GM23338 (cell line): ENCODE measurements at regions not wholly inside any gene's neighbourhood (a gene's known extent, or its start where the extent isn't known, plus 50 kb on each side); places are given as distances from the start of the nearest gene placed in this dataset.

Experiments used
- ATAC-seq: fragments of 200-7000 bp; cut with Tn5 transposase; 3 replicates; pipeline ENCODE4 v1.9.1; 2020
- DNase-seq: peaks from one replicate; pipeline ENCODE4 v3.0.0-alpha.2; 2015; ENCODE audit warnings: low spot score
- H2AFZ ChIP-seq: fragments of 200-600 bp; sonication (generic); 2 replicates; pipeline ENCODE4 v1.8.0; 2016; ENCODE audit warnings: antibody characterized with exemption, mild to moderate bottlenecking, moderate library complexity
- H3F3A ChIP-seq: fragments of 200-600 bp; sonication (generic); replicated peaks from 2 replicates; pipeline ENCODE4 v1.8.0; 2017; ENCODE audit warnings: antibody characterized with exemption, mixed run types, low read depth
- H3K27ac ChIP-seq: fragments of 200-600 bp; sonication (generic); 2 replicates; pipeline ENCODE4 v1.6.1; 2016; ENCODE audit warnings: low read depth
- H3K27me3 ChIP-seq: fragments of 200-600 bp; sonication (generic); 2 replicates; pipeline ENCODE4 v1.8.0; 2016; ENCODE audit warnings: mild to moderate bottlenecking, mixed run types, moderate library complexity; ENCODE audit not compliant: insufficient read depth
- H3K36me3 ChIP-seq: fragments of 200-600 bp; sonication (generic); 2 replicates; pipeline ENCODE4 v1.8.0; 2016; ENCODE audit warnings: mild to moderate bottlenecking; ENCODE audit not compliant: insufficient read depth
- H3K4me1 ChIP-seq: fragments of 200-600 bp; sonication (generic); 2 replicates; pipeline ENCODE4 v1.8.0; 2016; ENCODE audit warnings: mild to moderate bottlenecking, moderate library complexity; ENCODE audit not compliant: insufficient read depth
- H3K4me2 ChIP-seq: fragments of 200-600 bp; sonication (generic); 2 replicates; pipeline ENCODE4 v1.7.1; 2017; ENCODE audit warnings: mixed run types
- H3K4me3 ChIP-seq: fragments of 200-600 bp; sonication (generic); 2 replicates; pipeline ENCODE4 v1.6.1; 2016; ENCODE audit warnings: mixed run types
- H3K79me2 ChIP-seq: fragments of 200-600 bp; sonication (generic); replicated peaks from 2 replicates; pipeline ENCODE4 v1.8.0; 2017; ENCODE audit warnings: mild to moderate bottlenecking; ENCODE audit not compliant: insufficient read depth
- H3K9me2 ChIP-seq: fragments of 200-600 bp; sonication (generic); 2 replicates; pipeline ENCODE4 v1.8.0; 2017; ENCODE audit not compliant: insufficient read depth
- H4K20me1 ChIP-seq: fragments of 200-600 bp; sonication (generic); replicated peaks from 2 replicates; pipeline ENCODE4 v1.8.0; 2017; ENCODE audit warnings: mild to moderate bottlenecking; ENCODE audit not compliant: insufficient read depth
- H3K27ac Mint-ChIP-seq: 2 replicates; pipeline ENCODE4 v1.8.0; 2020; ENCODE audit warnings: inconsistent platforms, mild to moderate bottlenecking, moderate library complexity, mixed read lengths
- H3K27me3 Mint-ChIP-seq: 3 replicates; pipeline ENCODE4 v1.8.0; 2022; ENCODE audit warnings: low read depth, mild to moderate bottlenecking, moderate library complexity, mixed read lengths, inconsistent platforms; ENCODE audit not compliant: insufficient read depth, poor library complexity
- H3K36me3 Mint-ChIP-seq: 3 replicates; pipeline ENCODE4 v1.8.0; 2021; ENCODE audit warnings: low read depth, mild to moderate bottlenecking, inconsistent platforms, moderate library complexity, mixed read lengths
- H3K4me1 Mint-ChIP-seq: 3 replicates; pipeline ENCODE4 v1.8.0; 2020; ENCODE audit warnings: mild to moderate bottlenecking, inconsistent platforms, mixed read lengths
- H3K4me3 Mint-ChIP-seq: 3 replicates; pipeline ENCODE4 v1.8.0; 2021; ENCODE audit warnings: moderate library complexity, mild to moderate bottlenecking, inconsistent platforms, mixed read lengths
- H3K9me3 Mint-ChIP-seq: 3 replicates; pipeline ENCODE4 v1.8.0; 2020; ENCODE audit warnings: moderate library complexity, mild to moderate bottlenecking, inconsistent platforms, mixed read lengths
- EZH2 ChIP-seq: fragments of 200-600 bp; sonication (generic); IDR thresholded peaks from one replicate; pipeline ENCODE4 v1.8.0; 2017; ENCODE audit warnings: antibody characterized with exemption, mild to moderate bottlenecking, low read depth; ENCODE audit not compliant: unreplicated experiment
- EZH2phosphoT487 ChIP-seq: fragments of 200-600 bp; sonication (generic); IDR thresholded peaks from one replicate; pipeline ENCODE4 v1.8.1; 2018; ENCODE audit warnings: antibody characterized with exemption; ENCODE audit not compliant: unreplicated experiment
- JUNB ChIP-seq: IDR thresholded peaks from one replicate; pipeline ENCODE4 v1.6.1; 2016; ENCODE audit warnings: antibody characterized with exemption; ENCODE audit not compliant: unreplicated experiment
- NANOG ChIP-seq: IDR thresholded peaks from 2 replicates; pipeline ENCODE4 v1.6.1; 2016; ENCODE audit warnings: antibody characterized with exemption, borderline replicate concordance
- ZNF114 ChIP-seq: fragments of 250-450 bp; sonication (Bioruptor Pico); IDR thresholded peaks from 2 replicates; pipeline ENCODE4 v1.5.0; 2020; ENCODE audit warnings: mild to moderate bottlenecking, moderate library complexity
- ZNF331 ChIP-seq: fragments of 250-450 bp; sonication (Bioruptor Pico); IDR thresholded peaks from 2 replicates; pipeline ENCODE4 v1.5.0; 2020; ENCODE audit warnings: low read depth, mild to moderate bottlenecking, moderate library complexity
- TF ChIP-seq, protein P1 (sequence below): IDR thresholded peaks from 2 replicates; pipeline ENCODE4 v1.6.1; 2016; ENCODE audit warnings: antibody characterized with exemption

DNA sequence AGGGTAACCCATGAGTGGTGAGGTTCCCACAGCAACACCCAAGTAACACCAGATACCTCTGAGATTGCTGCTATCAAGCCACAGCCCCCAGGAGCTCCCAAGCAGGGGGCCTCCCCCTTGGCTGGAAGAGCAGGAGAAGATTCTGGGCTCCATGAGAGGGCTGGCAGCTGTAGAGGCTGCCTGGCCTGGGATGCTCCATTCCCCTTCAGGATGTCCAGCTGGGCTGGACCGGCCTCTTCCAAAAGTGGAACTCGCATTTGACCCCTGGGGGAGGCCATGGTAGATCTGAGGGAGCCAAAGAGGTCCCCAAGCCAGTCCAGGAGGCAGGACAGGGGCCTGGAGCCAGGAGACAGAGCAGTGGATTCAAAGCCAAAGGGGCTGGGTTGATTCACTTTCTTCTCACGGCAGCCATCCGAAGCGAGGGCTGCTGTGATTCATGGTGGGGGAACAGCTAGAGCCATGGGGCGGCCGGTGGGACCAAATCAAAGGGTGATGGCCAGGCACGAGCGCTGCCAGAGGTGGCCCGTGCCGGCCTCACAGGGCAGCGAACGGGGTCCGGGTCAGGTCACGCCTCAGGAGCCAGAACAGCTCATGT lies 95.3 kb upstream of the ID2 start:
- TF ChIP-seq ZNF331 (CRISPR knock-in tag) (no peak), JUNB (no peak), ZNF114 (CRISPR knock-in tag) (no peak), NANOG (no peak)
- TF ChIP-seq, protein P1, sequence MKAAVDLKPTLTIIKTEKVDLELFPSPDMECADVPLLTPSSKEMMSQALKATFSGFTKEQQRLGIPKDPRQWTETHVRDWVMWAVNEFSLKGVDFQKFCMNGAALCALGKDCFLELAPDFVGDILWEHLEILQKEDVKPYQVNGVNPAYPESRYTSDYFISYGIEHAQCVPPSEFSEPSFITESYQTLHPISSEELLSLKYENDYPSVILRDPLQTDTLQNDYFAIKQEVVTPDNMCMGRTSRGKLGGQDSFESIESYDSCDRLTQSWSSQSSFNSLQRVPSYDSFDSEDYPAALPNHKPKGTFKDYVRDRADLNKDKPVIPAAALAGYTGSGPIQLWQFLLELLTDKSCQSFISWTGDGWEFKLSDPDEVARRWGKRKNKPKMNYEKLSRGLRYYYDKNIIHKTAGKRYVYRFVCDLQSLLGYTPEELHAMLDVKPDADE: no peak
- Mint-ChIP-seq H3K27me3 (peaks cover 11% of the 10 kb centered on the region), H3K36me3 (no peaks in the 10 kb centered on the region), H3K4me1 (peaks cover 21% of the 10 kb centered on the region), H3K4me3 (no peak overlapping the region), H3K9me3 (no peaks in the 10 kb centered on the region), H3K27ac (no peak overlapping the region)
- H3K4me1 ChIP-seq: peaks cover 13% of the 10 kb centered on the region
- H3K27me3 ChIP-seq: no peaks in the 10 kb centered on the region
- H3K27ac ChIP-seq: no peak overlapping the region
- no peaks in the 10 kb centered on the region for H3F3A ChIP-seq
- no peak overlapping the region for H3K4me3 ChIP-seq
- ATAC-seq (no peak), DNase-seq (no peak)
- H3K36me3 ChIP-seq: no peaks in the 10 kb centered on the region
- no peak overlapping the region for H3K4me2 ChIP-seq
- no peak overlapping the region for H2AFZ ChIP-seq
- H3K79me2 ChIP-seq: no peaks in the 10 kb centered on the region
- H3K9me2 ChIP-seq: no peaks in the 10 kb centered on the region
- H4K20me1 ChIP-seq: no peaks in the 10 kb centered on the region

DNA sequence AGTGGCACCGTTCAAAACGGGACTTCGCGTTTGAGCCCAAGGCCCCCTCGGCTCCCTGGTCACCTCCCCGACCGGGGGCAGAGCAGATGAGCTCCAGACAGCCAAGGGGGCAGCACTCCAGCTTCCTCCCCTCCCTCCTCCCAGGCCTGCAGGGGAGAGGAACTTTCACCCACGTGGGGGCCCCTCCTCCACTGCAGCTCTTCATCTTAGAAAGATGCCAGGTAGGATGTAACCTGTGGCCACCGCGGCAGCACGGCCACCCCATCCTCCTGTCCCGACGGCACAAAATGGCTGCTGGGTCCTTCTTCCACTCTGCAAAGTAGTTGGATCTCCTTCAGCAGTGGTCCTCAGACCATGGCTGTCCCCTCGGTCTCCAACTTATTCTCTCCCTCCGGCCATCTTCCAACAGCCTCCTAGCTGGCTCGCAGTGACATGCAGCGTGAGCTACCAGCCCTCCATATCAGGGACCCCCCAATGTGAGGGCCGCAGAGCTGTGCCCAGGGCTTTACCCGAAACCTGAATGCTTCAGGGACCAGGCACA lies 94.5 kb upstream of the ID2 start:
- H3K4me1 Mint-ChIP-seq: peaks cover 21% of the 10 kb centered on the region
- H3K4me2 ChIP-seq: no peak overlapping the region
- H3K4me3 ChIP-seq: no peak overlapping the region
- no peak overlapping the region for H3K27ac ChIP-seq
- no peak overlapping the region for H3K4me3 Mint-ChIP-seq
- H3K27ac Mint-ChIP-seq: no peak overlapping the region
- H3K9me2 ChIP-seq: no peaks in the 10 kb centered on the region
- H3K36me3 ChIP-seq: no peaks in the 10 kb centered on the region
- no peaks in the 10 kb centered on the region for H3K79me2 ChIP-seq
- TF ChIP-seq ZNF331 (CRISPR knock-in tag) (no peak), EZH2 (no peak)
- no peaks in the 10 kb centered on the region for H4K20me1 ChIP-seq
- ATAC-seq (no peak), DNase-seq (no peak)
- peaks cover 13% of the 10 kb centered on the region for H3K4me1 ChIP-seq
- peaks cover 11% of the 10 kb centered on the region for H3K27me3 Mint-ChIP-seq
- H3K9me3 Mint-ChIP-seq: no peaks in the 10 kb centered on the region
- no peak overlapping the region; the same call in 1 of the 2 replicates for H2AFZ ChIP-seq
- H3K36me3 Mint-ChIP-seq: no peaks in the 10 kb centered on the region
- H3F3A ChIP-seq: no peaks in the 10 kb centered on the region
- H3K27me3 ChIP-seq: no peaks in the 10 kb centered on the region

DNA sequence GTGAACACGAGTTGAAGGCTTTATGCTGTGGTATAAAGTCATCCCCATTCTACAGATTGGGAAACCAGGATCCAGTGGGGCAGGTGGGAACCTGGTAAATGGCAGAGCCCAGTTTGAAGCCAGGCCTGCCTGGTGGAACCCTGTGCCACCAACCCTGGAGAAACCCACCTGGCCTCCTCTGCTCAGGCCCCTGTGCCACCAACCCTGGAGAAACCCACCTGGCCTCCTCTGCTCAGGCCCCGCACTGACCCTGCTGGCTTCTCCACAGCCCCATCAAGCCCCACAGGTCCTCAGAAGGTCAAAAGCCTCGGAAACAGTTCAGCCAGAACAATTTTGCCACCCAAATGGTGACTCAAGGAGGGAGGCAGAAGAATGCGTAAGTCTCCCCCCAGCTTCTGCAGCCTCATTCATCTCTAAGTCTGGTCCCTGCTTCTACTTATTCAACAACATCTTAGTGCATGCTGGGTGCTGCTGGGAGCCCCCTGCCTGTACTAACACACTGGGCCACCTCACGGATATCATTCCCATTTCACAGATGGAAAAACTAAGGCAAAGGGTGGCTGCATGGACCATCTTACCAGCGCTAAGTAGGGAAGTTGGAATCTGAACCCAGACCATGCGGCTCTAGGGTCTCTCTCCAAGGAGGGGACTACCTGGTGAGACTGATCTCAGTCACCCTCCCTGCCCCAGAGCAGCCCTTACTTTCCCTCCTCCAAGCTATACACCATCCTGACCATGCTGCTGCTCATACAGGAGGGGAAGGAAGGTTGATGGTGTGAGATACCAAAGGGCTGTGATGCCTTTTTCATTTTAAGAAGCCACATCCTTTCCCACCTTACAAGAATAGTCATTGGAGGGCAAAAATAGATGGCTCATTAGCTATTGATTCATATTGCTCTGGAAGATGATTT lies 93.7 kb upstream of the ID2 start:
- H3K4me2 ChIP-seq: no peak overlapping the region
- no peak overlapping the region for H3K27ac Mint-ChIP-seq
- H3K9me3 Mint-ChIP-seq: no peaks in the 10 kb centered on the region
- no peaks in the 10 kb centered on the region for H3F3A ChIP-seq
- peaks cover 9% of the 10 kb centered on the region for H3K27me3 Mint-ChIP-seq
- H3K27ac ChIP-seq: no peak overlapping the region
- no peaks in the 10 kb centered on the region for H4K20me1 ChIP-seq
- no peaks in the 10 kb centered on the region for H3K9me2 ChIP-seq
- H3K4me1 Mint-ChIP-seq: peaks cover 18% of the 10 kb centered on the region
- no peaks in the 10 kb centered on the region for H3K27me3 ChIP-seq
- H3K4me3 Mint-ChIP-seq: no peak overlapping the region
- H3K4me1 ChIP-seq: peaks cover 13% of the 10 kb centered on the region
- H3K36me3 ChIP-seq: no peaks in the 10 kb centered on the region
- ATAC-seq (no peak), DNase-seq (no peak)
- H2AFZ ChIP-seq: no peak overlapping the region
- H3K79me2 ChIP-seq: no peaks in the 10 kb centered on the region
- H3K36me3 Mint-ChIP-seq: no peaks in the 10 kb centered on the region
- no peak overlapping the region for H3K4me3 ChIP-seq
- TF ChIP-seq EZH2phosphoT487: no peak
- TF ChIP-seq ZNF114 (CRISPR knock-in tag): no peak
